GM10266 (cell line): ENCODE measurements at regions not wholly inside any gene's neighbourhood (a gene's known extent, or its start where the extent isn't known, plus 50 kb on each side); places are given as distances from the start of the nearest gene placed in this dataset.

ENCODE experiments used
- DNase-seq: peaks from one replicate; pipeline ENCODE4 v3.0.0; 2012; ENCODE audit errors: extremely low spot score
- TF ChIP-seq, protein P1 (sequence below): IDR thresholded peaks from 2 replicates; pipeline ENCODE4 v1.5.1; 2012; ENCODE audit warnings: mild to moderate bottlenecking, low read depth; ENCODE audit not compliant: control insufficient read depth, insufficient read depth; ENCODE audit errors: missing control alignments

DNA sequence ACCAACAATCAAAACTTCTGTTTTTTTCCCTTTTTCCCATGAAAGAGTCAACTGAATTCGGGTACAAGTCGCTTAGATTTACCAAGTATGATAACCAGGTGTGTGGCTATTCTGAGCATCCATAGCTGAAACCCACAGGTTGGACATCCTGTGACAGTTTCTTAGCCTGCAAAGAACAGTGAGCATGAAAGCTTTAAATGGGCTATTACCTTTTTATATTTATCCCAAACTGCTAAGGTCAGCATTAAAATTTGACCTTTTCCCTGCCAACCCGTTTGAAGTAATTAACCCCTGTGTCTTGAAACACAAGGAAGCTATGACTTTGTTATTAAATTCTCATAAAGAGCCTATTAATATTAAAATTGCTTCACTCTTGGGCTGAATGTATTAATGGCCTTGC is 1065.0 kb upstream of the RBFOX1 start:
- TF ChIP-seq, protein P1, sequence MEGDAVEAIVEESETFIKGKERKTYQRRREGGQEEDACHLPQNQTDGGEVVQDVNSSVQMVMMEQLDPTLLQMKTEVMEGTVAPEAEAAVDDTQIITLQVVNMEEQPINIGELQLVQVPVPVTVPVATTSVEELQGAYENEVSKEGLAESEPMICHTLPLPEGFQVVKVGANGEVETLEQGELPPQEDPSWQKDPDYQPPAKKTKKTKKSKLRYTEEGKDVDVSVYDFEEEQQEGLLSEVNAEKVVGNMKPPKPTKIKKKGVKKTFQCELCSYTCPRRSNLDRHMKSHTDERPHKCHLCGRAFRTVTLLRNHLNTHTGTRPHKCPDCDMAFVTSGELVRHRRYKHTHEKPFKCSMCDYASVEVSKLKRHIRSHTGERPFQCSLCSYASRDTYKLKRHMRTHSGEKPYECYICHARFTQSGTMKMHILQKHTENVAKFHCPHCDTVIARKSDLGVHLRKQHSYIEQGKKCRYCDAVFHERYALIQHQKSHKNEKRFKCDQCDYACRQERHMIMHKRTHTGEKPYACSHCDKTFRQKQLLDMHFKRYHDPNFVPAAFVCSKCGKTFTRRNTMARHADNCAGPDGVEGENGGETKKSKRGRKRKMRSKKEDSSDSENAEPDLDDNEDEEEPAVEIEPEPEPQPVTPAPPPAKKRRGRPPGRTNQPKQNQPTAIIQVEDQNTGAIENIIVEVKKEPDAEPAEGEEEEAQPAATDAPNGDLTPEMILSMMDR = no peak
- DNase-seq = no peak

DNA sequence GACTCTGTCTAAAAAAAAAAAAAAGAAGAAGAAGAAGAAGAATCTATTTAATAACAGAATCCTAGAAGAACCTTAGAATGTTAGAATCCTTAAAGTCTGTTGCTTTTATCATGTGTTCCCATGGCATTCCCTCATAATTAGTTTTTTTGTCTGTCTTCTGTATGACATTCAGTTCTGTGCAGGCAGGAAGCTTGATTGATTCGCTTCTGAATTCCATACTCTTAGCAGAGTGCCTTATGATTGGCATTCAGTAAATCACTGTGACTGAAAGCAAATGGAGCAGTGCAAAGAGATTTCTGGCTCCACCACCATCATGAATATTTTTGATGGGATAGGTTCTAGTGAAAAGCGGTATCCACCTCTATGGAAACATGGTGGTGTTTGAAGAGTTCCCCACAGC is 1065.9 kb upstream of the RBFOX1 start:
- DNase-seq = no peak
- TF ChIP-seq, protein P1 = no peak

DNA sequence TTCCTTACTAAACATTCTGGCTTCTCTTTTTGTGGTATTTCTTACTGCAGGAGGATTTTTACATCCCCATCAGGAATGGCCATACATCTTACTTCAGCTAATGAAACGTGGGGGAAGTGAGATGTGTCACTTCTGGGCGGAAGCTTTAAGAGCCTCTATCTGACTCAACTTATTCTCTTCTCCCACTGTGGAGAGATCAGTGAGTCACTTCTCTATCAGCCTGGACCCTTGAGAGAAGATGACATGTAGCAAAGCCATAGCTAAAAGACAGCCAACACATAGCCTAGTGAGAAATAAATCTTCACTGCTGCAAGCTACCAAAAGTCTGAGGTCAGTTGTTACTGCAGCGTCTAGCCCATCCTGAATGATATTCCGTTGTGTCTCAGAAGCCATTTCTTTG is 1066.7 kb upstream of the RBFOX1 start:
- DNase-seq = no peak
- TF ChIP-seq, protein P1 = no peak

DNA sequence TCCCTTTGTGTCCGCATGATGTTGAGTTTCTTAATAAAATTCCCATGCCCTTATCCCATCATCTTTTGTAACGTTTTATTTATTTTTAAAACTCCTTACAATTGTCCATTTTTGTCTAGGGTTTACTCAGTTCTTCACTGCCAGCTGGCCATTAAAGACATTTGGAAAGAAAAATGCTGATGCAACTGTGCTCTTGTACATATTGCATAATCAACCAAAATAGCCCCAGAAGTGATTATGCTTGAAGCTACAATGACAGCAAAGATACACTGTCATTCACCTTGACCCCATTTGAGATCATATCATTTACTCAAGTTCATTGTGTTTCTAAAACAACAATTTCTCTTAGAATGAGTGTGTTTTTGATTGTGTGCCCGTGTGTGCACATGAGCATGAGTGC is 1074.6 kb upstream of the RBFOX1 start:
- DNase-seq = no peak
- TF ChIP-seq, protein P1 = no peak

DNA sequence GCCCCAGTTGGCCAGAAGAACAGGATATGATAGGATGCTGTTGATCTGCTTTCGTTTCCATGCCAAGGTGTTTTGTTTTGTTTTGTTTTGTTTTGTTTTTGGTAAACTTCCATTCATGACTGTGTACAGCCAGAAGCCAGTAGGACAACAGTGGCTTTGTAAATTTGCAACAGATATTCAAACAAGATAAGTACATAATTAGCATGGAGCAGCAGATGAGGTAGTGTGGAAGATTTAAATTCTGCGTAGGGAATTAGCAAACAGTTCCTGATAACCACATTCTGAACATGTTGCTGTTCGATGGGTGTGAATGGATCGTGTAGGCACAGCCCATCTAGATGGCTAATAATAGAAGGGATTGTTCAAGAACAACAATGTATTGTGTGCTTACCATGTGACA is 1080.1 kb upstream of the RBFOX1 start:
- TF ChIP-seq, protein P1 = no peak
- no peak for DNase-seq

DNA sequence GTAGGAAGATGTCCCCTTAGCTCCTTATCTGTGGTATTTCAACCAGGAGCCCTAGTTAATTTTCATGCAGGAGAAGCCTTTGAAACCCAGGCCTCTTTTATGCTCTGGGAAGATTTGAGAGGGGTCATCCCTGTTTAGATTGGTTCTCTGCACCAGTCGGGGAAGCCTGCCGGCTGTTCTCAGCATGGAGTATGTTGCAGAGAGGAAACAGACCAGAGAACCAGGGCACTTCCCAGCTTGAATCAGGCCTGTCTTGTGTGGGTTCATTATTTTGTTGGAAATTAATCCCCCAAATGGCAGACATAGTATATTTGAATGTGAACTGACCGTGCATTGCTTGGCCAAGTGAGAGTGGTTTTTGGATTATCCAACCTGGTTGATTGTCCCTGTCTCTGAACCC is 1082.1 kb upstream of the RBFOX1 start:
- no peak for DNase-seq
- TF ChIP-seq, protein P1 = no peak

DNA sequence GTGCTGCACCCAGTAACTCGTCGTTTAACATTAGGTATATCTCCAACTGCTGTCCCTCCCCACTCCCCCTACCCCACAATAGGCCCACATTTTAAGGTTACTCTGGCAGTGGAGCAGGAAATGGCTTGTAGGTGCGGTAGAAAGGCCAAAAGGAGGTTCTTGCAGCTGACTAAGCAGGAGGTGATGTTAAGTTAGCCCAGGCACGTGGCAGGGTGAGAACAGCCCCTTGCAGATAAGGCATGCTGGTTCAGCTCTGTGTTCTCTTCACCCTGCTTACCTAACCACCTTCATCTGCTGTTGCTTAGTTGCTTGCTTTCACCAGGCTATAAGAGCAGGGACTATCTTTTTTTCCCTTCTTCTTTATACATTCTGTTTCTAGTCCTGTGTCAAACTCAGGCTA is 1082.8 kb upstream of the RBFOX1 start:
- no peak for DNase-seq
- TF ChIP-seq, protein P1 = no peak
